Stimulated activated CD8-positive, alpha-beta memory T cell treated with anti-CD3 and anti-CD28 coated beads, Interleukin-7, amount 100 ng/mL, for 4 hours (primary cell): ENCODE measurements at regions not wholly inside any gene's neighbourhood (a gene's known extent, or its start where the extent isn't known, plus 50 kb on each side); places are given as distances from the start of the nearest gene placed in this dataset.

Source experiments
- DNase-seq, 2 donors: peaks; one replicate each; pipeline ENCODE4 v3.0.0-alpha.2; 2020; ENCODE audit warnings: low read depth in 2 of 2

GRCh38 chr6:105587349-105588122 is 184.7 kb upstream of the PREP start:
- no peak for DNase-seq

DNA sequence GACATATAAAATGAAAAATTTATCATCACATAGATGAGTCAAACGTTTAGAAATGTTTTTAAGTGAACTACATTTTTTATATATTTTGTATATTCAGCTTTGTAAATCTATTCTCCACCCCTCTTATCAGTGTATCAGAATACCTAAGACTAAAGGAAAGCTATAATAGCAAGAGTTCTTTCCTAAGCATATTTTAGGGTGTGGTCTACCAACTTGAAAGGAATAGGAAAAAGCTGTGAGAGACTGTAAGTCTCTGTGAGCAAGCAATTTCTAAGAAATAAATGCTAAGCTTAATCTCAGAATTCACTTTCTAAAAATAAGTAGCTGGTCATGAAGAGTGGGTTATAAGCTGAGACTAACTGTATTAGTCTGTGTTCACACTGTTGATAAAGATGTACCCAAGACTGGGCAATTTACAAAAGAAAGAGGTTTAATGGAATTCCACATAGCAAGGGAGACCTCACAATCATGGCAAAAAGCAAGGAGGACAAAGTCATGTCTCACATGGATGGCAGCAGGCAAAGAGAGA is 175.4 kb upstream of the PREP start:
- no peak for DNase-seq

- no peak for DNase-seq
Observed at GRCh38 chr6:105573556-105573955, 170.7 kb upstream of the PREP start.

GRCh38 chr6:105573138-105573537 is 170.3 kb upstream of the PREP start:
- DNase-seq = no peak

GRCh38 chr6:105570416-105570815 is 167.5 kb upstream of the PREP start:
- no peak for DNase-seq

DNA sequence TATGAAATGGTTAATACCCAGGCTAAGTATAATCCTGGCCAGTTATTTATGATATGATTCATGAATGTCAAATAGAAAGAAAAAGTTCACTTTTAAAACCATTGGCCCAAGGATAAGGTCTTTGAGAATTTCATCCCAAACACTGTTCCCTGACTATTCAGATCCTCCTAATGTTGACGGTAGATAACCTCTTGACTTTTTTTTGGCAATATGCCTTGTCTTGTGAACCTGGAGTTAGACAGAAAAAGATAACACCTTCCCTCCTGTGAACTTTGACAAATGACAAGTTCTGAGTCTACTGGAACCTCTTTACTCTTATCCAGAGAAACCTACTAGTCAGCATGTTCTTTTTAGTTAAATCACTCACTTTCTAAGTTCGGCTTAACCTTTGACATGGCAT is 166.8 kb upstream of the PREP start:
- DNase-seq = no peak

DNA sequence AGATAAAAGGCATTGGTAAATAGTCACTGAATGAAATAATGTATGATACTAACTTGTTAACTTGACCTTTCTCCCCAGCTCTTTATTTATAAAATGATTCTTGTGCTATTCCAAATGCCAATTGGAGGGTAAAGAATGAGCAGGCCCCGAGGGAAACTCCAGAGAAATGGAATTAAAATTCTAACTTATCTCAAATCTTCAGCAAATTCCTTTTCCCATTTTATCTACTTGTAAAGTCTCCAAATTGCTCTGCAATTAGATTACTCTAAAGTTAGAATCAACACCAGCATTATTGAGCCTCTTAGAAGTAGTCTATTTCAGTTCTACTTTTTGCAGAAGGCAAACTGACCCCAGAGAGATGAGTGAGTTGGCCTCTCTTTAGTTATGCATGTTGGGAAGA is 165.9 kb upstream of the PREP start:
- DNase-seq = no peak

- no peak for DNase-seq
Observed at GRCh38 chr6:105568142-105568541, 165.3 kb upstream of the PREP start.

DNA sequence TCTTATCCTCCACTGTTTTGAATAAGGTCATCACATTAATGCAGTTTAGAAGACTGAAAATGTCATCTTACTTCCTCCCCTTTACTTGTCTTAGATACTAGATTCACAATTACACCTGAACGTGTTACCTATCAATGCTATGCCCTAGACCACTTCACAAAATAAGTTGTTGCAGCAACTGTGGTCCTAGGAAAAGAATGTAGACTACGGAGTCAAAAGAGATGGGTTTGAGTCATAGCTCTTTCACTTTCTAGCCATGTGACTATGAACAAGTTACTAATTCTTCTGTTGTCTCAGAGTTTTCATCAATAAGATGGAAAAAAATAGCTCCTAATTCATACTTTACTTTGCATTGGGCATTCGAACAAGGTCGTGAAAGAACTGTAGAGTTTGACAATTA is 164.3 kb upstream of the PREP start:
- DNase-seq = no peak

DNA sequence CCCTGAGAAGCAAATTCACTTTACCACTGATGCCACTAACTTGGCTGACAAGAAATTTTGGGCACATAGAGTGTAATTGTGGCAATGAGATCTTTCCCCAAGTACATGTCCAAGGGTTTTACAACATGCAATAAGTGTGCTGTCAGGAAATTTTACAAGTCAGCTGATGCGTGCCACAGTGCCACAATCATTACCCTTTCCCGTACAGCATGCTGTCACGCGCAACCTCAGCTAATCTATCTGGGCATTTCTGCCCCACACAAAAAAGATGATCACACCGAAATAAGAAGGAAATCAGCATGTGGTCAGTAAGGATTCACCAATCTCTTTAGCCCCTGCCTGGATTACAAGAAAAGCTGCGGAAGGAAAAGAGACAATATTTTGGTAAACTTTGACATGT is 163.6 kb upstream of the PREP start:
- no peak for DNase-seq

- no peak for DNase-seq
Observed at GRCh38 chr6:105564121-105564902, 161.4 kb upstream of the PREP start.

DNA sequence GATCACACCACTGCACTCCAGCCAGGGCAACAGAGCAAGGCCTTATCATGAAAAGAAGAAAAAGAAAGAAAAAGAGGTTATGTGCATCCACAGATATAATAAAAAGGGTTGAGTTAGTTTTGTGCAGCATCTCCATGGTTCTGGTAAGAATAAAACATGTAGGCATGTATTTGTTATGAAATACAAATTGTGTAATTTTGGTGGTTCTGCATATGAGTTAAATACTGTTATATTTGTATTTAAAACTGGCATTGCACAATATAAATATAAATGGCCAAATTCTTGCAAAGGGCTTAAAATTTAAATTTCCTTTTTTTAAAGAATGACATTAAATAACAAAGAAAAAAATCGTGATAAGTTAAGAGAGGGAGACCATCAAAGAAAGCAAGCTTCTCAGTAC is 159.1 kb upstream of the PREP start:
- DNase-seq = no peak

GRCh38 chr6:105561486-105561885 is 158.6 kb upstream of the PREP start:
- DNase-seq = no peak

DNA sequence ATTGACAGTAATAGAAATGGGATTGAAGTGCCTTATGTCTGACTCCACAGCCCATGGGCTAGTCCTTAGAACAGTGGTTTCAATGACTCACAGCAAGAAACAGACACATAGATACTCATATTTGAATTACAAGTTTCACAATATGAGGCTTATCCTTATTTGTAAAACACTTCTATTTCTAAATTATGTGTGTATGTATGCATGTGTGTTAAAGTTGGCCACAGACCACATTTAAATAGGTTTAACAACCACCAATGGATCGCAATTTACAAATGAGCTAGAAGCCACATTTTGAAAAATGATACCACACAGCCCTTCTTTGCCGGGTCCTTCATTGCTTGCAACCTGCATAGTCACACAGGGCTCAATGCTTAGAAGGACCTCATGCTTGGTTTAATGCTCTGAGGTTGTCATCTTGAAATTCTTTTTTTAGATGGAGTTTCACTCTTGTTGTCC is 157.8 kb upstream of the PREP start:
- DNase-seq = no peak

DNA sequence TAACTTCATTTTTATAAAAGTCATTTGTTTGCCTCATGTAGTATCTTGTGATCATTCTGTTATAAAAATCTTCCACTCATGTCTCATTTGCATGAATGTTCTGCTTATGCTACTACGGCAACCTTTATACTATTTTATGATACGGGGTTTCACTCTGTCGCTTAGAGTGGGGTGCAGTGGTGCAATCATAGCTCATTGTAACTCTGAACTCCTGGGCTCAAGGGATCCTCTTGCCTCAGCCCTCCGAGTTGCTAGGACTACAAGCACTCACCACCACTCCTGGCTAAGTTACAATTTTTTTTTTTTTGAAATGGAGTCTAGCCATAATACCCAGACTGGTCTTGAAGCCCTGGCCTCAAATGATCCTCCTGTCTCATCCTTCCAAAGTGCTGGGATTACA is 154.4 kb upstream of the PREP start:
- DNase-seq = no peak

GRCh38 chr6:105553171-105553570 is 150.3 kb upstream of the PREP start:
- DNase-seq = no peak

DNA sequence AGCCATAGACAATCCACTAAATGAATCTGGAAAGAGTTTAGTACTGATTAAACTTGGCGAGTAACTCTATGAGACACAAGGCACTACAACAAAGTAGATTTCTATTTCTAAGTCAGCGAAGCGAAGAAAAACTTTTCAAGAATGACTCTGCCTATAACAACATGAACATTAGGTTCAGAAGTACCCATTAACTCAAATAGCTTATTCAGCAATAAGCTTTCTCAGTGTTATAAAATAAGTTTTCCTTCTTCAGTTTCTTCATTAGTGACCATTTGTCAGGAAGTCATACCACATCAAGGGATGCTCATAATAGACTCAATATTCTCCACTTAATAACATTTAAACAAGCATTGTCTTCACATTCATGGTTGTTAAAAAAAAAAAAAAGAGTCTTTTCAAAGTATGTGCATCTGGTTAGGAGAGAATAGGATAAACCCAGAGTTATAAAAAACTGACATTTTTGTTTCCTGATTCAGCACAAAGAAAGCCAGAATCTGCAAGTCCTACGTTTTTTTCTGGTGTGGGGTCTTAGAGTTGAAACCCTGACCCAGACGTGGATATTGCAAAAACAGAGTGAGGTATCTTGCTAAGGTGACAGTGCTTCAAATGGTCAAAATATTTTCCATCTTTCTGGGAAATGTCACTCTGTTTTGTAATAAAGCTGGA is 148.2 kb upstream of the PREP start:
- DNase-seq = no peak

GRCh38 chr6:105546754-105547153 is 143.9 kb upstream of the PREP start:
- no peak for DNase-seq

DNA sequence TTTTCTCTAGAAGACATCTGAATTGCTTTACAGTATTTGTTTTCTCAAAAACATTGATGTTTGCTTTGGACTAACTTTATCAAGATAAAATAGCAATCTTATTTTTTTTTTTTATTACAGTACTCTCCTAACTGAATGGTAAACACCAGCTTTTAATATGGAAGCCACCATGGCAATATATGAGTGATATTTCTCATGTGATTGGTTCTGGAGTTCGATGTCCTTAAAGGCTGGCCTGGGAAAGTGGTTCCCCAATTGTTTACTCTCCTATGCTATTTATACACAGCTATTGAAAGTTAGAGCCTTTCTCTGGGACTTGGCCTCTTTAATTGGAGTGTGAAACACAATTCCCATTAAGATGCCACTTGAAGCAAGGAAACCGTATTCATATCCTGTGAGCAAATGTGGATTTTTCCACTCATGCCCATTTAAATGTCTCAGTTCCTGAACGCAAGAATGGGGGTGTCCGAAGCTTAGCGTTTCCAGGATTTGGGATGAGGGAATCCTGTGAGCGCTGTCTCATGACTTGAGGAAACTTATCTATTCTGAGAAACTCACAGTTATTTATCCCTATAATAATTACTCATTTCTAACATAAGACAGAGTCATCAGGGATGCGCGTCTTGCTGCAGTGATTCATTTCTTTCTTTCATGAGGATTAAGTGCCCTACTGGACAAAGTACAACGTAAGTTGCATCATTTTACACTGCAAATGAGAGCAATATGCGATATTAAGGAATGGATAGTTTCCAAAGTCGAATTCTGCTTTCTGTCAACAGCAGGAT is 143.3 kb upstream of the PREP start:
- DNase-seq = no peak

GRCh38 chr6:105545228-105545920 is 142.5 kb upstream of the PREP start:
- no peak for DNase-seq

DNA sequence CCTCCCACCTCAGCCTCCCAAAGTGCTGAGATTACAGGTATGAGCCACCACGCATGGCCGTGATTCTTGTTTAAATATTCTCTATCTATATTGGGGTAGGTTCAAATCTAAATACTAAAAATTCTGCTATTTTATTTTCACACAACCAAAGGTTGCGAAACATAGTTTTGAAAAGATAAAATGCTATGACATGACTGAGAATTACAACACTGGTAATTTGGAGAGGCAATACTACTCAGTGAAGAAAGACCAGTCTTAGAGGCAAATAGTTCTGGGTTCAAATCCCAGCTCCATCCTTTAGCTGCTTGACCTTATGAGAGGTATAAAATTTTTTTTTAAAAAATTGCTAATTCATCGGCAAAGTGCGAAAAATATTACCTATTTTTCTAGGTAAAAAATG is 137.0 kb upstream of the PREP start:
- DNase-seq = no peak
